ENCODE measurements at regions not wholly inside any gene's neighbourhood (a gene's known extent, or its start where the extent isn't known, plus 50 kb on each side); places are given as distances from the start of the nearest gene placed in this dataset.
"Not testable (repeated sequence)": the region's sequence is repeated elsewhere in the genome, so short reads cannot be mapped to it uniquely, and the experiment has no call there.

- DNase-seq (ENCODE audit: low spot score), result no peak
Measured at GRCh38 chr9:87405677-87406542, 91.8 kb upstream of the DAPK1 start.

GRCh38 chr9:87406543-87407166 lies 91.0 kb upstream of the DAPK1 start:
- DNase-seq (ENCODE audit: low spot score), result no peak

GRCh38 chr9:87410047-87411005 lies 87.3 kb upstream of the DAPK1 start:
- DNase-seq (ENCODE audit: low spot score), result not testable (repeated sequence)

GRCh38 chr9:87420884-87421283 lies 76.8 kb upstream of the DAPK1 start:
- no peak for DNase-seq (ENCODE audit: low spot score)

- DNase-seq (ENCODE audit: low spot score), result no peak
Measured at GRCh38 chr9:87421734-87422133, 75.9 kb upstream of the DAPK1 start.

GRCh38 chr9:87422999-87423398 lies 74.7 kb upstream of the DAPK1 start:
- DNase-seq (ENCODE audit: low spot score), result no peak

GRCh38 chr9:87423885-87424284 lies 73.8 kb upstream of the DAPK1 start:
- DNase-seq (ENCODE audit: low spot score), result not testable (repeated sequence)

GRCh38 chr9:87425202-87425601 lies 72.5 kb upstream of the DAPK1 start:
- no peak for DNase-seq (ENCODE audit: low spot score)

GRCh38 chr9:87427851-87428506 lies 69.7 kb upstream of the DAPK1 start:
- DNase-seq (ENCODE audit: low spot score), result no peak

- no peak for DNase-seq (ENCODE audit: low spot score)
Measured at GRCh38 chr9:87428659-87429058, 69.0 kb upstream of the DAPK1 start.

GRCh38 chr9:87431837-87432236 lies 65.8 kb upstream of the DAPK1 start:
- no peak for DNase-seq (ENCODE audit: low spot score)

GRCh38 chr9:87433853-87434252 lies 63.8 kb upstream of the DAPK1 start:
- DNase-seq (ENCODE audit: low spot score), result no peak

- peak; percentile 33 for DNase-seq (ENCODE audit: low spot score)
Measured at GRCh38 chr9:87434366-87434765, 63.3 kb upstream of the DAPK1 start.

- DNase-seq (ENCODE audit: low spot score), result no peak
Measured at GRCh38 chr9:87435189-87435880, 62.3 kb upstream of the DAPK1 start.

GRCh38 chr9:87436716-87437115 lies 61.0 kb upstream of the DAPK1 start:
- peak; percentile 55 for DNase-seq (ENCODE audit: low spot score)

GRCh38 chr9:87437966-87438365 lies 59.7 kb upstream of the DAPK1 start:
- DNase-seq (ENCODE audit: low spot score), result no peak

- DNase-seq (ENCODE audit: low spot score), result no peak
Measured at GRCh38 chr9:87441251-87441650, 56.4 kb upstream of the DAPK1 start.

GRCh38 chr9:87442451-87442850 lies 55.2 kb upstream of the DAPK1 start:
- DNase-seq (ENCODE audit: low spot score), result no peak

- DNase-seq (ENCODE audit: low spot score), result no peak
Measured at GRCh38 chr9:87443006-87443405, 54.7 kb upstream of the DAPK1 start.

GRCh38 chr9:87443461-87443860 lies 54.2 kb upstream of the DAPK1 start:
- no peak for DNase-seq (ENCODE audit: low spot score)

- no peak for DNase-seq (ENCODE audit: low spot score)
Measured at GRCh38 chr9:87445646-87446045, 52.0 kb upstream of the DAPK1 start.

Measured in umbilical cord (tissue), 1 donor.